Adrenal gland (tissue), 5 donors: ENCODE measurements at regions not wholly inside any gene's neighbourhood (a gene's known extent, or its start where the extent isn't known, plus 50 kb on each side); places are given as distances from the start of the nearest gene placed in this dataset.

Source experiments
- CTCF ChIP-seq, 6 experiments: fragments of 450-650 bp in 4 of 6; fragments of 200-600 bp in 2 of 6; sonication (generic) in 1 of 6; IDR thresholded peaks; 1 replicate in 5 of 6; 2 replicates in 1 of 6; pipeline versions ENCODE4 v1.5.1 to v1.8.0; 2016 to 2021; ENCODE audit warnings: antibody characterized with exemption in 6 of 6, mild to moderate bottlenecking in 2 of 6, moderate library complexity in 1 of 6
- POLR2A ChIP-seq, 2 donors: fragments of 450-650 bp; IDR thresholded peaks; one replicate each; pipeline ENCODE4 v1.6.1; 2017; ENCODE audit warnings: antibody characterized with exemption in 2 of 2, mild to moderate bottlenecking in 2 of 2, moderate library complexity in 1 of 2
- donor health status: DM: no; HTN: no; CAD: no.

GRCh38 chr10:128976856-128977255, 490.2 kb upstream of the MGMT start:
- TF ChIP-seq POLR2A (IDR thresholded peaks at IDR 0.05): no peak
- no peak for TF ChIP-seq CTCF (IDR thresholded peaks at IDR 0.05)
